GM06990 (cell line): ENCODE measurements at regions not wholly inside any gene's neighbourhood (a gene's known extent, or its start where the extent isn't known, plus 50 kb on each side); places are given as distances from the start of the nearest gene placed in this dataset.

Experiments used
- DNase-seq: peaks from one replicate; pipeline ENCODE4 v3.0.0-alpha.2; 2011; ENCODE audit not compliant: insufficient read length; ENCODE audit errors: extremely low read depth
- H3K27me3 ChIP-seq: replicated peaks from 2 replicates; pipeline ENCODE4 v1.6.0; 2011; ENCODE audit warnings: low read length; ENCODE audit not compliant: control insufficient read depth, insufficient read depth
- H3K36me3 ChIP-seq: 2 replicates; pipeline ENCODE4 v1.5.1; 2011; ENCODE audit warnings: low read length; ENCODE audit not compliant: control insufficient read depth, insufficient read depth
- H3K4me3 ChIP-seq: replicated peaks from 2 replicates; pipeline ENCODE4 v1.5.1; 2011; ENCODE audit warnings: low read depth, mild to moderate bottlenecking, control low read depth, low read length
- CTCF ChIP-seq: IDR thresholded peaks from 2 replicates; pipeline ENCODE4 v1.5.1; 2011; ENCODE audit warnings: low read length, control low read depth, mild to moderate bottlenecking, inconsistent platforms; ENCODE audit not compliant: insufficient read depth, poor library complexity, severe bottlenecking

- H3K27me3 ChIP-seq = no peaks in the 10 kb centered on the region; the same call in 1 of the 2 replicates
- no peaks in the 10 kb centered on the region for H3K36me3 ChIP-seq
- no peak for DNase-seq
- TF ChIP-seq CTCF = no peak
- H3K4me3 ChIP-seq = no peak overlapping the region
Observed at GRCh38 chr11:15653191-15653710, 538.5 kb downstream of the INSC start.

- no peak overlapping the region for H3K4me3 ChIP-seq
- TF ChIP-seq CTCF = no peak
- no peak for DNase-seq
- no peaks in the 10 kb centered on the region; the same call in 1 of the 2 replicates for H3K27me3 ChIP-seq
- H3K36me3 ChIP-seq = no peaks in the 10 kb centered on the region
Observed at GRCh38 chr11:15654451-15654850, 539.7 kb downstream of the INSC start.

GRCh38 chr11:15655552-15655951 is 540.8 kb downstream of the INSC start:
- H3K4me3 ChIP-seq = no peak overlapping the region
- DNase-seq = no peak
- no peaks in the 10 kb centered on the region for H3K36me3 ChIP-seq
- H3K27me3 ChIP-seq = no peaks in the 10 kb centered on the region; the same call in 1 of the 2 replicates
- no peak for TF ChIP-seq CTCF

GRCh38 chr11:15657264-15657663 is 542.5 kb downstream of the INSC start:
- no peak for TF ChIP-seq CTCF
- no peaks in the 10 kb centered on the region for H3K36me3 ChIP-seq
- DNase-seq = no peak
- H3K4me3 ChIP-seq = no peak overlapping the region
- no peaks in the 10 kb centered on the region; the same call in 1 of the 2 replicates for H3K27me3 ChIP-seq

GRCh38 chr11:15660496-15660895 is 545.8 kb downstream of the INSC start:
- no peak for TF ChIP-seq CTCF
- Histone ChIP-seq H3K27me3 (no peaks in the 10 kb centered on the region; the same call in 1 of the 2 replicates), H3K36me3 (no peaks in the 10 kb centered on the region), H3K4me3 (no peak overlapping the region)
- no peak for DNase-seq

- Histone ChIP-seq H3K4me3 (no peak overlapping the region), H3K27me3 (no peaks in the 10 kb centered on the region; the same call in 1 of the 2 replicates), H3K36me3 (no peaks in the 10 kb centered on the region)
- DNase-seq = no peak
- no peak for TF ChIP-seq CTCF
Observed at GRCh38 chr11:15662285-15662684, 547.6 kb downstream of the INSC start.
